ENCODE measurements at regions not wholly inside any gene's neighbourhood (a gene's known extent, or its start where the extent isn't known, plus 50 kb on each side); places are given as distances from the start of the nearest gene placed in this dataset.

DNA sequence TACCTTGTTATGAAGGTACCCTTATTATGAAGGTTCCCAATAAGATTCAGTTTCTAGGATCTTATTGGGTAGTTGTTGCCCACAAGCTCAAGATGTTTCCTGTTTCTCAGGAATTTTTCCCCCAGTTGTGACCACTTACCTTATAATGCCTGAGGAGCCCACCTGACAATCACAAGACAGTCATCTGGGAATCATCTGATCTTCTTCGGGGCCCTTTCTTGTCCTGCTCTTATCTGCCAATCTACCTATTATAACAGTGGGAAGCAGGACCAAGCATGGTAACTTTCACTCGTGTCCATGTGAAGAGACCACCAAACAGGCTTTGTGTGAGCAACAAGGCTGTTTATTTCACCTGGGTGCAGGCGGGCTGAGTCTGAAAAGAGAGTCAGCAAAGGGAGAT, 825.5 kb downstream of the BCL11B start:
- Histone ChIP-seq H3K36me3 (no peaks in the 10 kb centered on the region), H3K9me3 (no peaks in the 10 kb centered on the region), H3K27me3 (no peaks in the 10 kb centered on the region), H3K4me3 (no peak overlapping the region), H3K27ac (replicated peaks in 1 of 4) (no peak overlapping the region), H3K4me1 (no peaks in the 10 kb centered on the region)
- intact Hi-C loops (cut with DNase I) = no loop called here
- peak; percentile 37 for DNase-seq (ENCODE audit: extremely low spot score)
- TF ChIP-seq, protein P1, sequence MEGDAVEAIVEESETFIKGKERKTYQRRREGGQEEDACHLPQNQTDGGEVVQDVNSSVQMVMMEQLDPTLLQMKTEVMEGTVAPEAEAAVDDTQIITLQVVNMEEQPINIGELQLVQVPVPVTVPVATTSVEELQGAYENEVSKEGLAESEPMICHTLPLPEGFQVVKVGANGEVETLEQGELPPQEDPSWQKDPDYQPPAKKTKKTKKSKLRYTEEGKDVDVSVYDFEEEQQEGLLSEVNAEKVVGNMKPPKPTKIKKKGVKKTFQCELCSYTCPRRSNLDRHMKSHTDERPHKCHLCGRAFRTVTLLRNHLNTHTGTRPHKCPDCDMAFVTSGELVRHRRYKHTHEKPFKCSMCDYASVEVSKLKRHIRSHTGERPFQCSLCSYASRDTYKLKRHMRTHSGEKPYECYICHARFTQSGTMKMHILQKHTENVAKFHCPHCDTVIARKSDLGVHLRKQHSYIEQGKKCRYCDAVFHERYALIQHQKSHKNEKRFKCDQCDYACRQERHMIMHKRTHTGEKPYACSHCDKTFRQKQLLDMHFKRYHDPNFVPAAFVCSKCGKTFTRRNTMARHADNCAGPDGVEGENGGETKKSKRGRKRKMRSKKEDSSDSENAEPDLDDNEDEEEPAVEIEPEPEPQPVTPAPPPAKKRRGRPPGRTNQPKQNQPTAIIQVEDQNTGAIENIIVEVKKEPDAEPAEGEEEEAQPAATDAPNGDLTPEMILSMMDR (IDR thresholded peaks at IDR 0.05) = no peak
- TF ChIP-seq POLR2A (IDR thresholded peaks at IDR 0.05; ENCODE audit: low read depth) (no peak), EP300 (IDR thresholded peaks at IDR 0.05) (no peak), POLR2AphosphoS5 (IDR thresholded peaks at IDR 0.05) (no peak)
- WGBS = 74% methylated on average over 3 of the region's 3 CpGs

GRCh38 chr14:98456231-98456630, 815.8 kb downstream of the BCL11B start:
- H3K36me3 ChIP-seq = no peaks in the 10 kb centered on the region
- TF ChIP-seq POLR2A (IDR thresholded peaks at IDR 0.05; ENCODE audit: low read depth) = no peak
- no peak for TF ChIP-seq EP300 (IDR thresholded peaks at IDR 0.05)
- TF ChIP-seq, protein P1 (IDR thresholded peaks at IDR 0.05) = no peak
- no peak for TF ChIP-seq POLR2AphosphoS5 (IDR thresholded peaks at IDR 0.05)
- H3K27me3 ChIP-seq = no peaks in the 10 kb centered on the region
- intact Hi-C loops (cut with DNase I) = no loop called here
- DNase-seq (ENCODE audit: extremely low spot score) = no peak
- H3K4me1 ChIP-seq = no peaks in the 10 kb centered on the region
- no peaks in the 10 kb centered on the region for H3K9me3 ChIP-seq
- no peak overlapping the region for H3K27ac ChIP-seq (replicated peaks in 1 of 4)
- 85% methylated on average over 6 of the region's 6 CpGs for WGBS
- no peak overlapping the region for H3K4me3 ChIP-seq

- H3K27me3 ChIP-seq = no peaks in the 10 kb centered on the region
- TF ChIP-seq POLR2AphosphoS5 (IDR thresholded peaks at IDR 0.05) (no peak), EP300 (IDR thresholded peaks at IDR 0.05) (no peak), POLR2A (IDR thresholded peaks at IDR 0.05; ENCODE audit: low read depth) (no peak)
- TF ChIP-seq, protein P1 (IDR thresholded peaks at IDR 0.05) = no peak
- no peaks in the 10 kb centered on the region for H3K4me1 ChIP-seq
- no peaks in the 10 kb centered on the region for H3K36me3 ChIP-seq
- intact Hi-C loops (cut with DNase I) = no loop called here
- H3K9me3 ChIP-seq = no peaks in the 10 kb centered on the region
- no peak overlapping the region for H3K27ac ChIP-seq (replicated peaks in 1 of 4)
- DNase-seq (ENCODE audit: extremely low spot score) = peak; percentile 45
- H3K4me3 ChIP-seq = no peak overlapping the region
Measured at GRCh38 chr14:98458702-98459101, 813.3 kb downstream of the BCL11B start.

DNA sequence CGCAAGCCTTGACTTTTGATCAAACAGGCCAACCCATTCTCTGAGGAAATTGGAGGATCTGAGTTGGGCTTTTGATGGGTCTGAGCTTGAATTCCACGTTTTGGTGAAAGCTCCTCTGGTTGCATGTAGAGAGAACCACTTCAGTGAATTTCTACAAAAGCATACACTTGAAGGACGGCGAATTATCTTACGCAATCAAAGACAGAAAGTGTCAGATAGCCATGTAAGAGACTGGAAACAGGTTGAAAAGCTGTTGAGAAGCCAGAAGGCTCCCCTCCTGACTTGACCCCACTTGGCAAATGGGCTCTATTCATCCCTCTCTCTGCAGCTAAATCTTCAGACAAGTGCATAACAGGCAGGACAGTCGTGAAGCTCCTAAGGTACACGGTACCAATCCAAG, 809.1 kb downstream of the BCL11B start:
- no peak overlapping the region for H3K4me3 ChIP-seq
- no peak overlapping the region for H3K27ac ChIP-seq (replicated peaks in 1 of 4)
- H3K4me1 ChIP-seq = no peaks in the 10 kb centered on the region
- no peak for TF ChIP-seq POLR2AphosphoS5 (IDR thresholded peaks at IDR 0.05)
- TF ChIP-seq EP300 (IDR thresholded peaks at IDR 0.05) = no peak
- no peak for TF ChIP-seq POLR2A (IDR thresholded peaks at IDR 0.05; ENCODE audit: low read depth)
- TF ChIP-seq, protein P1 (IDR thresholded peaks at IDR 0.05) = no peak
- H3K27me3 ChIP-seq = no peaks in the 10 kb centered on the region
- 68% methylated on average over 7 of the region's 7 CpGs for WGBS
- intact Hi-C loops (cut with DNase I) = no loop called here
- H3K9me3 ChIP-seq = no peaks in the 10 kb centered on the region
- no peaks in the 10 kb centered on the region for H3K36me3 ChIP-seq
- peak; percentile 47 for DNase-seq (ENCODE audit: extremely low spot score)

GRCh38 chr14:98466807-98467206, 805.2 kb downstream of the BCL11B start:
- no peaks in the 10 kb centered on the region for H3K4me1 ChIP-seq
- WGBS = 57% methylated on average over 7 of the region's 7 CpGs
- H3K9me3 ChIP-seq = no peaks in the 10 kb centered on the region
- no peaks in the 10 kb centered on the region for H3K27me3 ChIP-seq
- DNase-seq (ENCODE audit: extremely low spot score) = peak; percentile 26
- TF ChIP-seq EP300 (IDR thresholded peaks at IDR 0.05) (no peak), POLR2A (IDR thresholded peaks at IDR 0.05; ENCODE audit: low read depth) (no peak), POLR2AphosphoS5 (IDR thresholded peaks at IDR 0.05) (no peak)
- TF ChIP-seq, protein P1 (IDR thresholded peaks at IDR 0.05) = no peak
- no peak overlapping the region for H3K4me3 ChIP-seq
- intact Hi-C loops (cut with DNase I) = no loop called here
- no peak overlapping the region for H3K27ac ChIP-seq (replicated peaks in 1 of 4)
- H3K36me3 ChIP-seq = no peaks in the 10 kb centered on the region
